CD14-positive monocyte (primary cell): ENCODE measurements at regions not wholly inside any gene's neighbourhood (a gene's known extent, or its start where the extent isn't known, plus 50 kb on each side); places are given as distances from the start of the nearest gene placed in this dataset.

Source experiments
- DNase-seq, 3 donors: peaks; one replicate each; pipeline ENCODE4 v3.0.0-alpha.2; 2011 to 2022
- H2AFZ ChIP-seq: 2 replicates; pipeline ENCODE4 v1.6.0; 2012; ENCODE audit warnings: mild to moderate bottlenecking, low read depth, low read length, inconsistent platforms; ENCODE audit not compliant: insufficient read depth, poor library complexity, severe bottlenecking
- H3K27ac ChIP-seq, 2 donors: 1 replicate in 1 of 2; 2 replicates in 1 of 2; pipeline ENCODE4 v1.5.1; 2012 to 2013; ENCODE audit warnings: low read length in 2 of 2, control low read depth in 1 of 2, inconsistent platforms in 1 of 2, low read depth in 1 of 2, mild to moderate bottlenecking in 1 of 2
- H3K27me3 ChIP-seq, 2 donors: one replicate each; pipeline versions ENCODE4 v1.6.0 to v1.6.1; 2011 to 2013; ENCODE audit warnings: low read length in 2 of 2; ENCODE audit not compliant: control insufficient read depth in 2 of 2, insufficient read depth in 2 of 2
- H3K36me3 ChIP-seq, 2 donors: replicated peaks in 1 of 2; 1 replicate in 1 of 2; 2 replicates in 1 of 2; pipeline versions ENCODE4 v1.5.1 to v1.6.1; 2012 to 2013; ENCODE audit warnings: low read length in 2 of 2, control low read depth in 1 of 2, inconsistent platforms in 1 of 2, mild to moderate bottlenecking in 1 of 2; ENCODE audit not compliant: insufficient read depth in 2 of 2, control insufficient read depth in 1 of 2
- H3K4me1 ChIP-seq, 2 donors: 1 replicate in 1 of 2; 2 replicates in 1 of 2; pipeline versions ENCODE4 v1.5.1 to v1.6.1; 2012 to 2013; ENCODE audit warnings: low read length in 2 of 2, control low read depth in 1 of 2, inconsistent platforms in 1 of 2, mild to moderate bottlenecking in 1 of 2, moderate library complexity in 1 of 2; ENCODE audit not compliant: insufficient read depth in 2 of 2, control insufficient read depth in 1 of 2
- H3K4me2 ChIP-seq: replicated peaks from 2 replicates; pipeline ENCODE3; 2012; ENCODE audit warnings: low read length, moderate library complexity, mild to moderate bottlenecking; ENCODE audit not compliant: poor library complexity, severe bottlenecking; ENCODE audit errors: extremely low read depth
- H3K4me3 ChIP-seq, 3 experiments: fragments of 200-600 bp in 1 of 3; sonication (generic) in 1 of 3; replicated peaks in 1 of 3; 1 replicate in 2 of 3; 2 replicates in 1 of 3; pipeline ENCODE4 v1.5.1; 2011 to 2013; ENCODE audit warnings: low read length in 3 of 3, mild to moderate bottlenecking in 3 of 3, control low read depth in 2 of 3, low read depth in 2 of 3, inconsistent platforms in 1 of 3, moderate library complexity in 1 of 3
- H3K79me2 ChIP-seq: 2 replicates; pipeline ENCODE4 v1.6.0; 2012; ENCODE audit warnings: mild to moderate bottlenecking, control low read depth, inconsistent platforms, low read length, moderate library complexity; ENCODE audit not compliant: insufficient read depth
- H3K9ac ChIP-seq: 2 replicates; pipeline ENCODE4 v1.6.0; 2017; ENCODE audit warnings: low read length, mild to moderate bottlenecking; ENCODE audit not compliant: insufficient read depth, poor library complexity, severe bottlenecking
- H3K9me3 ChIP-seq, 2 donors: replicated peaks in 1 of 2; 1 replicate in 1 of 2; 2 replicates in 1 of 2; pipeline versions ENCODE4 v1.5.1 to v1.6.1; 2012 to 2013; ENCODE audit warnings: low read length in 2 of 2, control low read depth in 1 of 2; ENCODE audit not compliant: control insufficient read depth in 1 of 2, insufficient read depth in 1 of 2
- H4K20me1 ChIP-seq: 2 replicates; pipeline ENCODE4 v1.6.0; 2012; ENCODE audit warnings: mild to moderate bottlenecking, low read length, control low read depth, moderate library complexity; ENCODE audit not compliant: insufficient read depth
- H3K27ac Mint-ChIP-seq, 7 donors: one replicate each; pipeline ENCODE4 v1.8.0; 2020; ENCODE audit warnings: mild to moderate bottlenecking in 7 of 7, mixed read lengths in 7 of 7, moderate library complexity in 6 of 7, inconsistent platforms in 2 of 7
- H3K27me3 Mint-ChIP-seq, 3 donors: one replicate each; pipeline ENCODE4 v1.8.0; 2021 to 2022; ENCODE audit warnings: low read depth in 3 of 3, mild to moderate bottlenecking in 3 of 3, mixed read lengths in 3 of 3, moderate library complexity in 3 of 3, inconsistent platforms in 1 of 3
- H3K36me3 Mint-ChIP-seq, 2 donors: one replicate each; pipeline ENCODE4 v1.8.0; 2020; ENCODE audit warnings: mixed read lengths in 2 of 2, inconsistent platforms in 1 of 2, mild to moderate bottlenecking in 1 of 2
- H3K4me1 Mint-ChIP-seq: one replicate; pipeline ENCODE4 v1.8.0; 2020; ENCODE audit warnings: mild to moderate bottlenecking, mixed read lengths
- H3K4me3 Mint-ChIP-seq, 2 donors: one replicate each; pipeline ENCODE4 v1.8.0; 2020; ENCODE audit warnings: mild to moderate bottlenecking in 2 of 2, mixed read lengths in 2 of 2, moderate library complexity in 1 of 2
- H3K9me3 Mint-ChIP-seq, 7 donors: one replicate each; pipeline ENCODE4 v1.8.0; 2020 to 2022; ENCODE audit warnings: mixed read lengths in 7 of 7, mild to moderate bottlenecking in 6 of 7, moderate library complexity in 6 of 7, inconsistent platforms in 2 of 7
- CTCF ChIP-seq: fragments of 200-600 bp; IDR thresholded peaks from one replicate; pipeline ENCODE4 v1.8.0; 2022; ENCODE audit warnings: antibody characterized with exemption, mild to moderate bottlenecking
- WGBS: methylation state at CpG from one replicate; pipeline ENCODE4 v1.1.5; 2013; ENCODE audit warnings: missing lambda C conversion rate; ENCODE audit not compliant: insufficient coverage; 5-methylcytosine and 5-hydroxymethylcytosine counted together
- intact Hi-C, 2 donors: fragments of 100-400 bp; cut with micrococcal nuclease; formaldehyde crosslinking; loops; one replicate each; pipeline versions ENCODE4 v1.15.0 to v1.15.1; 2023

- Mint-ChIP-seq H3K36me3 (no peaks in the 10 kb centered on the region), H3K4me1 (no peaks in the 10 kb centered on the region), H3K9me3 (peaks cover 0 to 11% (median 2%) of the 10 kb centered on the region in 7 donors), H3K4me3 (no peak overlapping the region), H3K27me3 (peaks cover 0 to 4% (median 0%) of the 10 kb centered on the region in 3 donors), H3K27ac (no peak overlapping the region)
- no peaks in the 10 kb centered on the region for H3K27me3 ChIP-seq
- H2AFZ ChIP-seq: no peak overlapping the region
- no peak overlapping the region for H3K9ac ChIP-seq
- no peaks in the 10 kb centered on the region for H3K4me1 ChIP-seq
- no peak overlapping the region for H3K4me2 ChIP-seq
- intact Hi-C loops: no loop called here
- no peak for DNase-seq
- no peak for TF ChIP-seq CTCF
- H3K36me3 ChIP-seq: no peaks in the 10 kb centered on the region
- H3K9me3 ChIP-seq: no peaks in the 10 kb centered on the region
- no peak overlapping the region for H3K27ac ChIP-seq
- no peak overlapping the region for H3K4me3 ChIP-seq
- H3K79me2 ChIP-seq: no peaks in the 10 kb centered on the region
- H4K20me1 ChIP-seq: no peaks in the 10 kb centered on the region
- WGBS: 80% methylated on average over 1 of the region's 3 CpGs
Observed at GRCh38 chr3:181382656-181383055, 329.1 kb upstream of the SOX2 start.

GRCh38 chr3:181379278-181379677, 332.4 kb upstream of the SOX2 start:
- no peak overlapping the region for H3K4me3 Mint-ChIP-seq

More at GRCh38 chr3:181379278-181379677, 332.4 kb upstream of the SOX2 start:
- H3K27ac Mint-ChIP-seq: no peak overlapping the region
- Histone ChIP-seq H3K9ac (no peak overlapping the region), H3K4me2 (no peak overlapping the region), H3K27ac (no peak overlapping the region), H3K79me2 (no peaks in the 10 kb centered on the region), H3K4me3 (no peak overlapping the region), H3K9me3 (no peaks in the 10 kb centered on the region), H3K36me3 (no peaks in the 10 kb centered on the region), H3K27me3 (no peaks in the 10 kb centered on the region), H3K4me1 (no peaks in the 10 kb centered on the region), H4K20me1 (no peaks in the 10 kb centered on the region), H2AFZ (no peak overlapping the region)
- H3K4me1 Mint-ChIP-seq: no peaks in the 10 kb centered on the region
- WGBS: no CpG with 5 or more reads among the region's 5 CpGs
- no peak for TF ChIP-seq CTCF
- H3K36me3 Mint-ChIP-seq: no peaks in the 10 kb centered on the region
- DNase-seq: no peak
- intact Hi-C loops: no loop called here
- peaks cover 0 to 7% (median 0%) of the 10 kb centered on the region in 7 donors for H3K9me3 Mint-ChIP-seq
- H3K27me3 Mint-ChIP-seq: peaks cover 0 to 3% (median 0%) of the 10 kb centered on the region in 3 donors
